GM12878 (cell line): ENCODE measurements at regions not wholly inside any gene's neighbourhood (a gene's known extent, or its start where the extent isn't known, plus 50 kb on each side); places are given as distances from the start of the nearest gene placed in this dataset.

ENCODE experiments used
- ATAC-seq: fragments of 200-7000 bp; cut with Tn5 transposase; 3 replicates; pipeline ENCODE4 v1.9.1; 2020; ENCODE audit warnings: mild to moderate bottlenecking, moderate library complexity
- BruUV-seq: library from RNA; stranded (reverse); fragments of 400-500 nt; replicated peaks from 2 replicates; lab custom pipeline; 2021; lab: Mats Ljungman, UMichigan
- CTCF ChIA-PET: fragments of 300-600 bp; sonication (Branson Sonifier 250); formaldehyde crosslinking; extraction: SDS; loops from one replicate; lab custom pipeline; 2021; ENCODE audit warnings: inconsistent platforms; lab: Yijun Ruan, JAX
- POLR2A ChIA-PET: fragments of 350-600 bp; formaldehyde crosslinking; extraction: SDS; loops from one replicate; lab custom pipeline; 2021; ENCODE audit warnings: inconsistent platforms; lab: Charles Lee
- RAD21 ChIA-PET: fragments of 300-600 bp; sonication (Branson Sonifier 250); formaldehyde crosslinking; loops from one replicate; lab custom pipeline; 2023; ENCODE audit warnings: antibody characterized with exemption; ENCODE audit not compliant: unreplicated experiment; lab: Charles Lee
- SMC1A ChIA-PET: fragments of 300-600 bp; sonication (Branson Sonifier 250); formaldehyde crosslinking; loops from one replicate; lab custom pipeline; 2023; ENCODE audit not compliant: unreplicated experiment, uncharacterized antibody; lab: Charles Lee
- DNase-seq: peaks from one replicate; pipeline ENCODE4 v3.0.0-alpha.2; 2011; ENCODE audit warnings: low read depth, low spot score
- FAIRE-seq: peaks from 3 replicates; lab custom pipeline; 2011; peaks lifted over from hg19 to GRCh38; lab: Jason Lieb, UNC
- H2AFZ ChIP-seq: 2 replicates; pipeline ENCODE4 v1.6.0; 2011; ENCODE audit warnings: low read depth, low read length, control low read depth; ENCODE audit not compliant: control insufficient read depth
- H3K27ac ChIP-seq: 2 replicates; pipeline ENCODE4 v1.5.1; 2011; ENCODE audit warnings: control low read depth; ENCODE audit not compliant: control insufficient read depth, insufficient read depth
- H3K27me3 ChIP-seq, 2 experiments: replicated peaks in 1 of 2; 2 replicates each; pipeline versions ENCODE4 v1.6.0 to v1.6.1; 2011; ENCODE audit warnings: low read length in 1 of 2; ENCODE audit not compliant: control insufficient read depth in 2 of 2, insufficient read depth in 2 of 2
- H3K36me3 ChIP-seq, 2 experiments: 2 replicates each; pipeline ENCODE4 v1.5.1; 2011; ENCODE audit warnings: low read length in 1 of 2; ENCODE audit not compliant: control insufficient read depth in 2 of 2, insufficient read depth in 2 of 2
- H3K4me1 ChIP-seq: 2 replicates; pipeline ENCODE4 v1.6.1; 2011; ENCODE audit warnings: mild to moderate bottlenecking, low read length, moderate library complexity, mixed read lengths; ENCODE audit not compliant: control insufficient read depth, insufficient read depth
- H3K4me2 ChIP-seq: 2 replicates; pipeline ENCODE4 v1.6.0; 2011; ENCODE audit warnings: control low read depth; ENCODE audit not compliant: control insufficient read depth, insufficient read depth
- H3K4me3 ChIP-seq: fragments of 200-600 bp; sonication (generic); 2 replicates; pipeline ENCODE4 v1.5.1; 2016
- H3K79me2 ChIP-seq: 2 replicates; pipeline ENCODE4 v1.6.0; 2011; ENCODE audit warnings: low read length; ENCODE audit not compliant: control insufficient read depth, insufficient read depth
- H3K9ac ChIP-seq: 2 replicates; pipeline ENCODE4 v1.8.0; 2011; ENCODE audit warnings: low read length, control low read depth, mixed read lengths; ENCODE audit not compliant: control insufficient read depth, insufficient read depth
- H3K9me3 ChIP-seq: replicated peaks from 3 replicates; pipeline ENCODE4 v1.5.1; 2011; ENCODE audit warnings: mild to moderate bottlenecking, low read length; ENCODE audit not compliant: control insufficient read depth, insufficient read depth
- H4K20me1 ChIP-seq: 2 replicates; pipeline ENCODE4 v1.6.0; 2011; ENCODE audit not compliant: control insufficient read depth, insufficient read depth
- ATF2 ChIP-seq: IDR thresholded peaks from 2 replicates; pipeline ENCODE4 v1.6.1; 2012; ENCODE audit warnings: low read length, inconsistent platforms
- CHD1 ChIP-seq: IDR thresholded peaks from 2 replicates; pipeline ENCODE4 v1.6.1; 2012; ENCODE audit warnings: low read depth, low read length, improper control_type of control experiment
- E2F8 ChIP-seq: fragments of 450-650 bp; IDR thresholded peaks from 2 replicates; pipeline ENCODE4 v1.6.1; 2018; ENCODE audit warnings: mild to moderate bottlenecking, low read depth, moderate library complexity; ENCODE audit not compliant: partially characterized antibody
- ESRRA ChIP-seq: IDR thresholded peaks from 2 replicates; pipeline ENCODE4 v1.6.1; 2012; ENCODE audit warnings: mild to moderate bottlenecking, low read length, improper control_type of control experiment
- MAX ChIP-seq: IDR thresholded peaks from 2 replicates; pipeline ENCODE4 v1.6.1; 2012; ENCODE audit warnings: low read depth, low read length, improper control_type of control experiment
- MEF2A ChIP-seq: IDR thresholded peaks from 2 replicates; pipeline ENCODE4 v1.6.1; 2011; ENCODE audit warnings: low read depth, mild to moderate bottlenecking, low read length, moderate library complexity; ENCODE audit not compliant: insufficient read depth
- MEF2B ChIP-seq: fragments of 450-650 bp; IDR thresholded peaks from 2 replicates; pipeline ENCODE4 v1.6.1; 2018; ENCODE audit warnings: mild to moderate bottlenecking, moderate library complexity; ENCODE audit not compliant: partially characterized antibody, poor library complexity, severe bottlenecking
- PAX5 ChIP-seq: IDR thresholded peaks from 2 replicates; pipeline ENCODE4 v1.6.1; 2011; ENCODE audit warnings: low read depth, low read length, borderline replicate concordance
- SIN3A ChIP-seq: IDR thresholded peaks from 2 replicates; pipeline ENCODE4 v1.6.1; 2012; ENCODE audit warnings: low read depth, low read length, improper control_type of control experiment
- TAF1 ChIP-seq: IDR thresholded peaks from 2 replicates; pipeline ENCODE4 v1.6.1; 2011; ENCODE audit warnings: mild to moderate bottlenecking, low read depth, low read length, borderline replicate concordance
- TCF3 ChIP-seq: IDR thresholded peaks from 2 replicates; pipeline ENCODE4 v1.6.1; 2012; ENCODE audit warnings: low read depth, mild to moderate bottlenecking, low read length, borderline replicate concordance; ENCODE audit not compliant: insufficient read depth
- WRNIP1 ChIP-seq: IDR thresholded peaks from 2 replicates; pipeline ENCODE4 v1.6.1; 2011; ENCODE audit warnings: low read depth, low read length, improper control_type of control experiment, borderline replicate concordance
- ZSCAN29 ChIP-seq: fragments of 450-650 bp; IDR thresholded peaks from 2 replicates; pipeline ENCODE4 v1.6.1; 2017; ENCODE audit warnings: mild to moderate bottlenecking, moderate library complexity
- ZZZ3 ChIP-seq: IDR thresholded peaks from 2 replicates; pipeline ENCODE4 v1.6.1; 2011; ENCODE audit warnings: low read depth; ENCODE audit not compliant: control insufficient read depth, insufficient read length
- WGBS: methylation state at CpG from one replicate; pipeline ENCODE4 v1.1.6; 2016; ENCODE audit warnings: low lambda C conversion rate; ENCODE audit not compliant: insufficient replicate concordance, insufficient coverage; ENCODE audit errors: missing lambda C conversion rate; 5-methylcytosine and 5-hydroxymethylcytosine counted together
- in situ Hi-C: fragments of 300-500 bp; cut with MboI; formaldehyde crosslinking; loops from 9 replicates; pipeline ENCODE4 v1.14.3; 2018; ENCODE audit warnings: mixed read lengths
- intact Hi-C: fragments of 100-400 bp; cut with micrococcal nuclease; formaldehyde crosslinking; loops from one replicate; pipeline ENCODE4 v1.14.2; 2022; ENCODE audit not compliant: unreplicated experiment

DNA sequence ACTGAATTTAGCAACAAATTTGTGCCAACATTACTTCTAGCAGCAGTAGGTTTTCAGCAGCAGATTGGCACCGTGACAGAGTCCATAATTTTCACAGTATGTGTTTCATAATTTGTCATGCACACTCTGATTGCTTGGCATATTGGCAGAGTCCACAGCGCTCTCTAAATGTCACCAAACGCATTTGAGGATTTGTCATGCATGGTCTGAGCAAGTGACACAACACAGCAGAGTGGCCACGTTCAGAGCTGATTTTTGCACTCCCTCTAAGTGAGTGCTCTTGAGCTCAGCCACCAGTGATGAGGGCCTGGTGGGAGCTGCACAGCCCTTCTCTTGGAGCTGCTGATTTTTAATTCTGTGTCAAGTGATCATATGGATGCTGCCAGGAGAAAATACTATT lies 1270.8 kb downstream of the ROBO1 start:
- no peaks in the 10 kb centered on the region for H3K4me1 ChIP-seq
- no TSS peak for BruUV-seq
- TF ChIP-seq TAF1 (no peak), PAX5 (no peak), ZZZ3 (no peak), CHD1 (no peak), ATF2 (no peak), ZSCAN29 (no peak), MAX (no peak)
- FAIRE-seq (no peak), ATAC-seq (no peak), DNase-seq (no peak)
- no peak overlapping the region for H3K27ac ChIP-seq
- H2AFZ ChIP-seq = no peak overlapping the region
- no peaks in the 10 kb centered on the region for H3K36me3 ChIP-seq
- POLR2A ChIA-PET = no interaction called here
- 26% methylated on average over 4 of the region's 4 CpGs for WGBS
- no peaks in the 10 kb centered on the region for H3K79me2 ChIP-seq
- no peak overlapping the region for H3K4me2 ChIP-seq
- SMC1A ChIA-PET = no interaction called here
- H3K9me3 ChIP-seq = no peaks in the 10 kb centered on the region
- RAD21 ChIA-PET = no interaction called here
- H3K4me3 ChIP-seq = no peak overlapping the region
- no peaks in the 10 kb centered on the region for H3K27me3 ChIP-seq
- H4K20me1 ChIP-seq = no peaks in the 10 kb centered on the region
- no peak overlapping the region for H3K9ac ChIP-seq
- CTCF ChIA-PET = no interaction called here
- intact Hi-C loops (no loop called here), in situ Hi-C loops (no loop called here)

GRCh38 chr3:78497767-78498166 lies 1270.0 kb downstream of the ROBO1 start:
- DNase-seq (no peak), FAIRE-seq (no peak), ATAC-seq (no peak)
- Histone ChIP-seq H3K79me2 (no peaks in the 10 kb centered on the region), H3K27me3 (no peaks in the 10 kb centered on the region), H3K9ac (no peak overlapping the region), H3K4me2 (no peak overlapping the region), H2AFZ (no peak overlapping the region), H3K9me3 (no peaks in the 10 kb centered on the region), H4K20me1 (no peaks in the 10 kb centered on the region), H3K4me1 (no peaks in the 10 kb centered on the region), H3K27ac (no peak overlapping the region), H3K36me3 (no peaks in the 10 kb centered on the region), H3K4me3 (no peak overlapping the region)
- in situ Hi-C loops = no loop called here
- ChIA-PET SMC1A (no interaction called here), POLR2A (no interaction called here), RAD21 (no interaction called here), CTCF (interaction anchor here (1.5 kb wide), 1 partner anchor 10 kb away, joined by 4 read pairs; no protein-coding TSS in a partner anchor)
- no TSS peak for BruUV-seq
- 23% methylated on average over 2 of the region's 2 CpGs for WGBS
- intact Hi-C loops = no loop called here
- no peak for TF ChIP-seq MEF2A
- no peak for TF ChIP-seq SIN3A
- TF ChIP-seq WRNIP1 = no peak
- no peak for TF ChIP-seq MEF2B
- no peak for TF ChIP-seq ESRRA
- no peak for TF ChIP-seq TCF3
- TF ChIP-seq E2F8 = no peak
